Neural cell (in vitro differentiated cells): ENCODE measurements at regions not wholly inside any gene's neighbourhood (a gene's known extent, or its start where the extent isn't known, plus 50 kb on each side); places are given as distances from the start of the nearest gene placed in this dataset.
"Not testable (repeated sequence)": the region's sequence is repeated elsewhere in the genome, so short reads cannot be mapped to it uniquely, and the experiment has no call there.

Experiments
- H2AFZ ChIP-seq: fragments of 200-600, 300-800 bp; sonication (generic), shearing (Covaris generic); 2 replicates; pipeline ENCODE4 v1.6.0; 2014; ENCODE audit warnings: low read depth, mild to moderate bottlenecking, antibody characterized with exemption, low read length, moderate library complexity
- H3F3A ChIP-seq: fragments of 200-600 bp; shearing (Covaris generic); 2 replicates; pipeline ENCODE4 v1.6.1; 2016; ENCODE audit warnings: mild to moderate bottlenecking, moderate library complexity, mixed read lengths, antibody characterized with exemption, low read length; ENCODE audit not compliant: insufficient read depth, poor library complexity, severe bottlenecking
- H3K27ac ChIP-seq: fragments of 200-600, 300-800 bp; sonication (generic), shearing (Covaris generic); 2 replicates; pipeline ENCODE4 v1.5.1; 2014; ENCODE audit warnings: mild to moderate bottlenecking, low read length, moderate library complexity
- H3K27me3 ChIP-seq: fragments of 300-800, 200-600 bp; sonication (generic), shearing (Covaris generic); 2 replicates; pipeline ENCODE4 v1.6.0; 2014; ENCODE audit warnings: mild to moderate bottlenecking, low read depth, low read length, moderate library complexity; ENCODE audit not compliant: insufficient read depth
- H3K36me3 ChIP-seq: fragments of 300-800, 200-600 bp; sonication (generic), shearing (Covaris generic); 2 replicates; pipeline ENCODE4 v1.5.1; 2014; ENCODE audit warnings: mild to moderate bottlenecking, antibody characterized with exemption, low read length, moderate library complexity; ENCODE audit not compliant: insufficient read depth
- H3K4me2 ChIP-seq: fragments of 300-800, 200-600 bp; sonication (generic), shearing (Covaris generic); 2 replicates; pipeline ENCODE4 v1.6.0; 2014; ENCODE audit warnings: mild to moderate bottlenecking, low read length
- H3K4me3 ChIP-seq: fragments of 300-800, 200-600 bp; sonication (generic), shearing (Covaris generic); 2 replicates; pipeline ENCODE4 v1.5.1; 2014; ENCODE audit warnings: mild to moderate bottlenecking, low read length, moderate library complexity
- H3K79me2 ChIP-seq: fragments of 200-600 bp; shearing (Covaris generic); replicated peaks from 2 replicates; pipeline ENCODE4 v1.6.0; 2014; ENCODE audit warnings: mild to moderate bottlenecking, low read length, moderate library complexity; ENCODE audit not compliant: insufficient read depth
- H3K9ac ChIP-seq: fragments of 300-800, 200-600 bp; sonication (generic), shearing (Covaris generic); 2 replicates; pipeline ENCODE4 v1.6.1; 2016; ENCODE audit warnings: mild to moderate bottlenecking, low read length, mixed read lengths
- H3K9me2 ChIP-seq: fragments of 200-600 bp; shearing (Covaris generic); 2 replicates; pipeline ENCODE4 v1.6.1; 2016; ENCODE audit warnings: mild to moderate bottlenecking, low read length, mixed read lengths; ENCODE audit not compliant: insufficient read depth
- H3K9me3 ChIP-seq: fragments of 200-600, 300-800 bp; sonication (generic), shearing (Covaris generic); 2 replicates; pipeline ENCODE4 v1.6.1; 2016; ENCODE audit warnings: mild to moderate bottlenecking, mixed run types, low read length, moderate library complexity, mixed read lengths
- H4K20me1 ChIP-seq: fragments of 200-600 bp; shearing (Covaris generic); 2 replicates; pipeline ENCODE4 v1.6.1; 2016; ENCODE audit warnings: mild to moderate bottlenecking, mixed run types; ENCODE audit not compliant: insufficient read depth
- EP300 ChIP-seq: fragments of 450-650 bp; conservative IDR thresholded peaks from 2 replicates; pipeline ENCODE4 v1.6.1; 2014; ENCODE audit warnings: antibody characterized with exemption, mild to moderate bottlenecking, moderate library complexity; ENCODE audit not compliant: poor library complexity, severe bottlenecking
- EZH2 ChIP-seq: fragments of 200-600, 300-800 bp; shearing (Covaris generic), sonication (generic); IDR thresholded peaks from 2 replicates; pipeline ENCODE4 v1.6.1; 2014; ENCODE audit warnings: antibody characterized with exemption, low read length, borderline replicate concordance, mild to moderate bottlenecking; ENCODE audit not compliant: insufficient read depth, poor library complexity, severe bottlenecking
- MXI1 ChIP-seq: fragments of 450-650 bp; conservative IDR thresholded peaks from 2 replicates; pipeline ENCODE4 v1.6.1; 2014; ENCODE audit warnings: antibody characterized with exemption, mild to moderate bottlenecking; ENCODE audit not compliant: poor library complexity, severe bottlenecking
- POLR2AphosphoS5 ChIP-seq: IDR thresholded peaks from 2 replicates; pipeline ENCODE4 v1.6.1; 2012
- RAD21 ChIP-seq: fragments of 450-650 bp; conservative IDR thresholded peaks from 2 replicates; pipeline ENCODE4 v1.6.1; 2014; ENCODE audit warnings: antibody characterized with exemption, mild to moderate bottlenecking, moderate library complexity
- SMC3 ChIP-seq: fragments of 450-650 bp; conservative IDR thresholded peaks from 2 replicates; pipeline ENCODE4 v1.6.1; 2014; ENCODE audit warnings: antibody characterized with exemption, mild to moderate bottlenecking, moderate library complexity; ENCODE audit not compliant: poor library complexity
- TAF1 ChIP-seq: IDR thresholded peaks from 2 replicates; pipeline ENCODE4 v1.6.1; 2012; ENCODE audit warnings: low read depth
- TF ChIP-seq, protein P1 (sequence below): fragments of 450-650 bp; IDR thresholded peaks from 2 replicates; pipeline ENCODE4 v1.5.1; 2014; ENCODE audit warnings: antibody characterized with exemption, mild to moderate bottlenecking, moderate library complexity; ENCODE audit not compliant: poor library complexity, severe bottlenecking
- TF ChIP-seq, protein P2 (sequence below): IDR thresholded peaks from 2 replicates; pipeline ENCODE4 v1.6.1; 2012; ENCODE audit warnings: borderline replicate concordance

DNA sequence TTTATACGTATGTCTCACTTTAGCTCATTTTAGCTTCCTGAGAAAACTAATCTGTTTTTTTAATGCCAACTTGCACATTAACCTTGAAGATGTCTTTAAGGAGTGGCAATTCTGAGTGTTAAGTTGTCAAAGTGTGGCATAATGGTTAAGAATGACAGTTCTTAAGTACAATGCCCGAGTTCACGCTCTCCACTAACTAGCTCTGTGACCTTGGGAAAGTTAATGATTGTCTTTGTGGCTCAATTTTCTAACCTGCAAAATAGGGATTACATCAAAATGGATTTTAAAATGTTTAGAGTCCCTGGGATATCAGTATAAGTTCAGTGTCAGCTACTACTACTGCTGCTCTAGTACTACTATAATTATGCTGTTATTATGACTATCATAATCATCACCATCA lies 409.7 kb downstream of the SOCS6 start:
- TF ChIP-seq EZH2 (no peak), TAF1 (no peak)
- H4K20me1 ChIP-seq = no peaks in the 10 kb centered on the region
- no peaks in the 10 kb centered on the region for H3K36me3 ChIP-seq
- no peaks in the 10 kb centered on the region for H3F3A ChIP-seq
- H3K9me2 ChIP-seq = no peaks in the 10 kb centered on the region
- no peak overlapping the region for H3K4me2 ChIP-seq
- no peaks in the 10 kb centered on the region for H3K9me3 ChIP-seq
- no peaks in the 10 kb centered on the region for H3K79me2 ChIP-seq
- no peak overlapping the region for H2AFZ ChIP-seq
- no peaks in the 10 kb centered on the region for H3K27me3 ChIP-seq
- H3K27ac ChIP-seq = no peak overlapping the region
- no peak overlapping the region for H3K9ac ChIP-seq
- H3K4me3 ChIP-seq = no peak overlapping the region

DNA sequence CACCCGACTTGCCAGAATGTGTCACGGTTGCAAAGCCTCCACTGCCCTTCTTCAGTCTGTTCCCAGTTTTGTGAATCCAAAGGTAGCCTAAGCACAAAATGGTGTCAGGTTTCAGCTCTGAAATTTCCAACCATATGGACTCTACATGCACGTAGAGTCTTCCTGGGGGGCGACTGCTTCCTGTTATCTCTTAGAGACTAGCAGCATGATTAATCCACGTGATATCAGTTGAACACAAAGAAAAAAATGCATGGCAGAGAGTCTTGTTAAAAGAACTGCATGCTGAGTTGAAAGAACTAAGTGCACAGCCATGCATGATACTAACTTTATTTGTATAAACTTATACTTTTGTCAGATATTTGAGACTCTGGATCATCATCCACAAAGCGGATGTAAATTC lies 404.4 kb downstream of the SOCS6 start:
- no peaks in the 10 kb centered on the region for H3K9me3 ChIP-seq
- no peak overlapping the region for H3K9ac ChIP-seq
- H3K9me2 ChIP-seq = no peaks in the 10 kb centered on the region
- no peak overlapping the region for H3K4me2 ChIP-seq
- H3K27ac ChIP-seq = no peak overlapping the region
- H4K20me1 ChIP-seq = no peaks in the 10 kb centered on the region
- H3K79me2 ChIP-seq = no peaks in the 10 kb centered on the region
- H3K36me3 ChIP-seq = no peaks in the 10 kb centered on the region
- H3K27me3 ChIP-seq = no peaks in the 10 kb centered on the region
- TF ChIP-seq POLR2AphosphoS5 (no peak), RAD21 (no peak), MXI1 (no peak), SMC3 (no peak), EP300 (no peak), TAF1 (no peak), EZH2 (no peak)
- TF ChIP-seq, protein P1, sequence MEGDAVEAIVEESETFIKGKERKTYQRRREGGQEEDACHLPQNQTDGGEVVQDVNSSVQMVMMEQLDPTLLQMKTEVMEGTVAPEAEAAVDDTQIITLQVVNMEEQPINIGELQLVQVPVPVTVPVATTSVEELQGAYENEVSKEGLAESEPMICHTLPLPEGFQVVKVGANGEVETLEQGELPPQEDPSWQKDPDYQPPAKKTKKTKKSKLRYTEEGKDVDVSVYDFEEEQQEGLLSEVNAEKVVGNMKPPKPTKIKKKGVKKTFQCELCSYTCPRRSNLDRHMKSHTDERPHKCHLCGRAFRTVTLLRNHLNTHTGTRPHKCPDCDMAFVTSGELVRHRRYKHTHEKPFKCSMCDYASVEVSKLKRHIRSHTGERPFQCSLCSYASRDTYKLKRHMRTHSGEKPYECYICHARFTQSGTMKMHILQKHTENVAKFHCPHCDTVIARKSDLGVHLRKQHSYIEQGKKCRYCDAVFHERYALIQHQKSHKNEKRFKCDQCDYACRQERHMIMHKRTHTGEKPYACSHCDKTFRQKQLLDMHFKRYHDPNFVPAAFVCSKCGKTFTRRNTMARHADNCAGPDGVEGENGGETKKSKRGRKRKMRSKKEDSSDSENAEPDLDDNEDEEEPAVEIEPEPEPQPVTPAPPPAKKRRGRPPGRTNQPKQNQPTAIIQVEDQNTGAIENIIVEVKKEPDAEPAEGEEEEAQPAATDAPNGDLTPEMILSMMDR = no peak
- no peak overlapping the region for H2AFZ ChIP-seq
- no peaks in the 10 kb centered on the region for H3F3A ChIP-seq
- H3K4me3 ChIP-seq = no peak overlapping the region

DNA sequence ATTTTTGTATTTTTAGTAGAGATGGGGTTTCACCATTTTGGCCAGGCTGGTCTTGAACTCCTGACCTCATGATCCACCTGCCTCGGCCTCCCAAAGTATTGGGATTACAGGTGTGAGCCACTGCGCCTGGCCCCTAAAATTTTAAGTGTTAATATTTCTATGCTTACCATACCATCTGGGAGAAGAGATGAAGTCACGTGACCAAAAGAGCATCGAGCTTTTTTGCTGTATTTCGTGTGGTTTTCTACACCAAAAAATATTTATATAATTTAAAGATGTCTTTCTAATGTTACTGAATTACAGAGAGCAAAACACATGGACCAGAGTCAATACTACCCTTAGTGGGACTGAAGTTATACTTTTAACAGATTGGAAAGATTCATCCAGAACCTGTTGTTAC lies 400.9 kb downstream of the SOCS6 start:
- not testable (repeated sequence) for H4K20me1 ChIP-seq, H3K9me3 ChIP-seq, H3F3A ChIP-seq, H3K9me2 ChIP-seq, H3K4me3 ChIP-seq, H3K36me3 ChIP-seq, H3K79me2 ChIP-seq, H3K27me3 ChIP-seq, H3K4me2 ChIP-seq, H3K9ac ChIP-seq, H2AFZ ChIP-seq, H3K27ac ChIP-seq

DNA sequence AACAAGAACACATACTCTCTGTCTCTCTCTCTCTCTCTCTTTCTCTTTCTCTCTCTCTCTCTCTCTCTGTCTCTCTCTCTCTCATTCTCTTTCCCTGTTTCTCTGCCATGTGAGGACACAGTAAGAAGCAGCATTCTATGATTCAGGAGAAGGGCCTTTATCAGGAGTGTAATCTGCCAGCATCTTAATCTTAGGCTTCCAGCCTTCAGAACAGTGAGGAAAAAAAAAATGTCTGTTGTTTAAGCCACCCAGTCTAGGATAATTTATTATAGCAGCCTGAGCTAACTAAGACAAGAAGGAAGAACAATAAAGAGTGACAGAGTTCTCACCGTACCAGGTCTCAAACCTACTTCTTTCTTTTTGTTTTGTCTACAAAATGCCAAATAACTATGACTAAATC lies 399.4 kb downstream of the SOCS6 start:
- Histone ChIP-seq H3K27ac (no peak overlapping the region), H3F3A (no peaks in the 10 kb centered on the region), H3K9me3 (no peaks in the 10 kb centered on the region), H3K4me3 (no peak overlapping the region), H3K4me2 (no peak overlapping the region), H3K27me3 (no peaks in the 10 kb centered on the region), H4K20me1 (no peaks in the 10 kb centered on the region), H3K36me3 (no peaks in the 10 kb centered on the region), H2AFZ (no peak overlapping the region), H3K9ac (no peak overlapping the region), H3K9me2 (no peaks in the 10 kb centered on the region), H3K79me2 (no peaks in the 10 kb centered on the region)
- TF ChIP-seq, protein P2, sequence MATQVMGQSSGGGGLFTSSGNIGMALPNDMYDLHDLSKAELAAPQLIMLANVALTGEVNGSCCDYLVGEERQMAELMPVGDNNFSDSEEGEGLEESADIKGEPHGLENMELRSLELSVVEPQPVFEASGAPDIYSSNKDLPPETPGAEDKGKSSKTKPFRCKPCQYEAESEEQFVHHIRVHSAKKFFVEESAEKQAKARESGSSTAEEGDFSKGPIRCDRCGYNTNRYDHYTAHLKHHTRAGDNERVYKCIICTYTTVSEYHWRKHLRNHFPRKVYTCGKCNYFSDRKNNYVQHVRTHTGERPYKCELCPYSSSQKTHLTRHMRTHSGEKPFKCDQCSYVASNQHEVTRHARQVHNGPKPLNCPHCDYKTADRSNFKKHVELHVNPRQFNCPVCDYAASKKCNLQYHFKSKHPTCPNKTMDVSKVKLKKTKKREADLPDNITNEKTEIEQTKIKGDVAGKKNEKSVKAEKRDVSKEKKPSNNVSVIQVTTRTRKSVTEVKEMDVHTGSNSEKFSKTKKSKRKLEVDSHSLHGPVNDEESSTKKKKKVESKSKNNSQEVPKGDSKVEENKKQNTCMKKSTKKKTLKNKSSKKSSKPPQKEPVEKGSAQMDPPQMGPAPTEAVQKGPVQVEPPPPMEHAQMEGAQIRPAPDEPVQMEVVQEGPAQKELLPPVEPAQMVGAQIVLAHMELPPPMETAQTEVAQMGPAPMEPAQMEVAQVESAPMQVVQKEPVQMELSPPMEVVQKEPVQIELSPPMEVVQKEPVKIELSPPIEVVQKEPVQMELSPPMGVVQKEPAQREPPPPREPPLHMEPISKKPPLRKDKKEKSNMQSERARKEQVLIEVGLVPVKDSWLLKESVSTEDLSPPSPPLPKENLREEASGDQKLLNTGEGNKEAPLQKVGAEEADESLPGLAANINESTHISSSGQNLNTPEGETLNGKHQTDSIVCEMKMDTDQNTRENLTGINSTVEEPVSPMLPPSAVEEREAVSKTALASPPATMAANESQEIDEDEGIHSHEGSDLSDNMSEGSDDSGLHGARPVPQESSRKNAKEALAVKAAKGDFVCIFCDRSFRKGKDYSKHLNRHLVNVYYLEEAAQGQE = no peak
- TF ChIP-seq, protein P1 = no peak
- no peak for TF ChIP-seq TAF1
- TF ChIP-seq EP300 = no peak
- no peak for TF ChIP-seq MXI1
- TF ChIP-seq EZH2 = no peak
- no peak for TF ChIP-seq POLR2AphosphoS5
- no peak for TF ChIP-seq SMC3
- no peak for TF ChIP-seq RAD21
